ENCODE measurements at regions not wholly inside any gene's neighbourhood (a gene's known extent, or its start where the extent isn't known, plus 50 kb on each side); places are given as distances from the start of the nearest gene placed in this dataset.

DNA sequence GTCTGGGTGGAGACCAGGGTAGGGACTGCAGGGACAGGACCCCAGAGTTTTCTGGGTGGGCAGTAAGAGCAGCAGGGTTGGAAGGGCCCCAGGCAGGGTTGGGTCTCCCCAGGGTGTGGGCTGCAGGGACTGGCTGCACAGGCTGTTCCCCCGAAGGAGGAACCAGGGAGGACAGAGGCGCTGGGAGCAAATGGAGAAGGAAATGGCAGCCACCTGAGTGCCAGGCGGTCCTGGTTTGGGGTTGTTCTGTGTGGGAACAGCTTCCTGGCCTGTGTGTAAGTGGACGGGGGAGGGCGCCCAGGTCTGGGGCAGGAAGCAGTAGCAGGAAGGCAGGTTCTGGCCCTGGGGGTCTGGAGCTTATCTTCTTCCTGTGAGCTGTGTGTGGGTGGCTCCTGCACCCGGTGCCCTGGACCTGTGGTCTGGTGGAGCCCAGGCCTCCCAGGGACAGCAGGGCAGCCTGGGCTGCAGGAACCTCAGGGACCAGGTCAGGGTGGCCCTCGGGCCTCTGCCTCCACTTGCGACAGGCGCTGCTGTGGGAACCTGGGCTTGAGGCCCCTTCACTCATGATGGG lies 372.8 kb downstream of the TMEM121 start:
- TF ChIP-seq YY1 (IDR thresholded peaks at IDR 0.05; ENCODE audit: insufficient read depth, insufficient read length) (no peak), SUZ12 (IDR thresholded peaks at IDR 0.05; ENCODE audit: extremely low read depth, insufficient read depth, insufficient read length) (no peak), ZNF274 (IDR thresholded peaks at IDR 0.05; ENCODE audit: low read depth, low read length) (no peak)

Measured in NT2/D1 (cell line).